ENCODE measurements at regions not wholly inside any gene's neighbourhood (a gene's known extent, or its start where the extent isn't known, plus 50 kb on each side); places are given as distances from the start of the nearest gene placed in this dataset.
"Not testable (repeated sequence)": the region's sequence is repeated elsewhere in the genome, so short reads cannot be mapped to it uniquely, and the experiment has no call there.

DNA sequence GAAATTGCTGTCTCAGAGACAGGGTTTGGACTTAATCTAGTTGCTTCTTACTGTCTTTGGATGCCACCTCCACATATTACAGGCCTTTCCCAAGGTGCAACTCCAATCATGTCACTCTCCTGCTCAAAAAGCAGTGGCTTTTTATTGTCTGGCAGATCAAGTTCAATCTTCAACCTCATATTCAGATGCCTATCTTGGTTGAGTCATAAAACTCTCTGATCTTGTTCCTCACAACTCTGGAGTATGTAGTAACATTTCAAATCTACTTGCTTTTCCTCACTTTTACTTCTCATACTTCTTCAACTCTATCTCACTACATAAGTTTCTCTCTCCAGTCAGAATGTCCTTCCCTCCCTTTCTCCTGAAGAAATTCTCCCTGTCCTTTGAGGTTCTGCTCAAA is 180.6 kb downstream of the VSIG4 start:
- H2AK5ac ChIP-seq (ENCODE audit: insufficient read length, low read length), result no peak overlapping the region
- H3K14ac ChIP-seq (ENCODE audit: insufficient read depth, low read length), result no peak overlapping the region
- Mint-ChIP-seq H3K27ac (no peak overlapping the region), H3K36me3 (ENCODE audit: insufficient read depth in 1 of 3, low read depth in 3 of 3) (peaks cover 4 to 12% (median 9%) of the 10 kb centered on the region in 3 experiments), H3K27me3 (ENCODE audit: low read depth) (no peaks in the 10 kb centered on the region; the same call in 1 of the 2 replicates), H3K9me3 (peaks cover 78 to 80% of the 10 kb centered on the region in 2 experiments), H3K4me3 (no peak overlapping the region), H3K4me1 (peaks cover 10 to 11% of the 10 kb centered on the region in 2 experiments)
- H3K79me2 ChIP-seq (ENCODE audit: insufficient read depth, low read length), result no peaks in the 10 kb centered on the region
- no peak overlapping the region for H3K23ac ChIP-seq (ENCODE audit: insufficient read length, low read depth, low read length)
- no peak overlapping the region for H3K9ac ChIP-seq (ENCODE audit: extremely low read depth, insufficient read length, low read length)
- H3K23me2 ChIP-seq (ENCODE audit: insufficient read length, low read depth, low read length, poor library complexity, severe bottlenecking), result no peaks in the 10 kb centered on the region
- H2BK15ac ChIP-seq (ENCODE audit: low read depth, low read length), result no peak overlapping the region
- H4K91ac ChIP-seq (ENCODE audit: insufficient read length, low read depth, low read length), result no peak overlapping the region
- no peaks in the 10 kb centered on the region for H3K79me1 ChIP-seq (ENCODE audit: insufficient read depth, low read depth, low read length, poor library complexity, severe bottlenecking)
- no peak for DNase-seq
- no peaks in the 10 kb centered on the region for H3K27me3 ChIP-seq (ENCODE audit: insufficient read depth, low read length)
- no peak overlapping the region for H2BK20ac ChIP-seq (ENCODE audit: low read depth, low read length, poor library complexity, severe bottlenecking)
- no peak overlapping the region for H2BK5ac ChIP-seq (ENCODE audit: insufficient read length, low read length)
- H4K8ac ChIP-seq (replicated peaks; ENCODE audit: insufficient read length, low read depth, low read length), result no peak overlapping the region
- H3K4ac ChIP-seq (ENCODE audit: low read depth, low read length), result no peak overlapping the region
- H3K4me2 ChIP-seq (ENCODE audit: insufficient read depth, insufficient read length, low read length), result no peak overlapping the region
- H2AFZ ChIP-seq (ENCODE audit: low read length), result no peak overlapping the region
- no peak overlapping the region for H2BK120ac ChIP-seq (ENCODE audit: low read depth, low read length, poor library complexity, severe bottlenecking)
- H3T11ph ChIP-seq (ENCODE audit: low read length), result no peak overlapping the region
- H3K56ac ChIP-seq (ENCODE audit: insufficient read length, low read depth, low read length), result no peak overlapping the region
- no peak overlapping the region for H2BK12ac ChIP-seq (ENCODE audit: insufficient read length, low read depth, low read length)
- no peak overlapping the region for H4K5ac ChIP-seq (ENCODE audit: insufficient read length, low read depth, low read length)
- no peak overlapping the region for H3K18ac ChIP-seq (ENCODE audit: insufficient read length, low read depth, low read length)
- no peak overlapping the region for H3K27ac ChIP-seq (ENCODE audit: insufficient read length, low read depth, low read length)
- H4K20me1 ChIP-seq (ENCODE audit: control insufficient read depth, insufficient read depth, insufficient read length), result no peaks in the 10 kb centered on the region
- TF ChIP-seq, protein P1, sequence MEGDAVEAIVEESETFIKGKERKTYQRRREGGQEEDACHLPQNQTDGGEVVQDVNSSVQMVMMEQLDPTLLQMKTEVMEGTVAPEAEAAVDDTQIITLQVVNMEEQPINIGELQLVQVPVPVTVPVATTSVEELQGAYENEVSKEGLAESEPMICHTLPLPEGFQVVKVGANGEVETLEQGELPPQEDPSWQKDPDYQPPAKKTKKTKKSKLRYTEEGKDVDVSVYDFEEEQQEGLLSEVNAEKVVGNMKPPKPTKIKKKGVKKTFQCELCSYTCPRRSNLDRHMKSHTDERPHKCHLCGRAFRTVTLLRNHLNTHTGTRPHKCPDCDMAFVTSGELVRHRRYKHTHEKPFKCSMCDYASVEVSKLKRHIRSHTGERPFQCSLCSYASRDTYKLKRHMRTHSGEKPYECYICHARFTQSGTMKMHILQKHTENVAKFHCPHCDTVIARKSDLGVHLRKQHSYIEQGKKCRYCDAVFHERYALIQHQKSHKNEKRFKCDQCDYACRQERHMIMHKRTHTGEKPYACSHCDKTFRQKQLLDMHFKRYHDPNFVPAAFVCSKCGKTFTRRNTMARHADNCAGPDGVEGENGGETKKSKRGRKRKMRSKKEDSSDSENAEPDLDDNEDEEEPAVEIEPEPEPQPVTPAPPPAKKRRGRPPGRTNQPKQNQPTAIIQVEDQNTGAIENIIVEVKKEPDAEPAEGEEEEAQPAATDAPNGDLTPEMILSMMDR (conservative IDR thresholded peaks at IDR 0.05), result no peak
- H3K9me3 ChIP-seq (ENCODE audit: control insufficient read depth, low read depth, low read length), result peaks cover 47% of the 10 kb centered on the region
- peaks cover 2% of the 10 kb centered on the region; the same call in 1 of the 2 replicates for H3K4me1 ChIP-seq (ENCODE audit: insufficient read depth, low read length)

DNA sequence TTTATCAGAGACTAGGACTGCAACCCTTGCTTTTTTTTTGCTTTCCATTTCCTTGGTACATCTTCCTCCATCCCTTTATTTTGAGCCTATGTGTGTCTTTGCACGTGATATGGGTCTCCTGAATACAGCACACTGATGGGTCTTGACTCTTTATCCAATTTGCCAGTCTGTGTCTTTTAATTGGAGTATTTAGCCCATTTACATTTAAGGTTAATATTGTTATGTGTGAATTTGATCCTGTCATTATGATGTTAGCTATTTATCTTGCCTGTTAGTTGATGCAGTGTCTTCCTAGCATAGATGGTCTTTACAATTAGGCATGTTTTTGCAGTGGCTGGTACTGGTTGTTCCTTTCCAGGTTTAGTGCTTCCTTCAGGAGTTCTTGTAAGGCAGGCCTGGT is 185.4 kb downstream of the VSIG4 start:
- H3K56ac ChIP-seq (ENCODE audit: insufficient read length, low read depth, low read length); H4K5ac ChIP-seq (ENCODE audit: insufficient read length, low read depth, low read length); H3K27me3 ChIP-seq (ENCODE audit: insufficient read depth, low read length); H2AFZ ChIP-seq (ENCODE audit: low read length); H2BK12ac ChIP-seq (ENCODE audit: insufficient read length, low read depth, low read length); DNase-seq; H3K4me1 ChIP-seq (ENCODE audit: insufficient read depth, low read length); H3T11ph ChIP-seq (ENCODE audit: low read length); H3K4me1 Mint-ChIP-seq; H3K27ac Mint-ChIP-seq; H3K79me2 ChIP-seq (ENCODE audit: insufficient read depth, low read length); H3K4ac ChIP-seq (ENCODE audit: low read depth, low read length); H3K4me2 ChIP-seq (ENCODE audit: insufficient read depth, insufficient read length, low read length); H3K27ac ChIP-seq (ENCODE audit: insufficient read length, low read depth, low read length); H3K23me2 ChIP-seq (ENCODE audit: insufficient read length, low read depth, low read length, poor library complexity, severe bottlenecking); H3K27me3 Mint-ChIP-seq (ENCODE audit: low read depth); H3K18ac ChIP-seq (ENCODE audit: insufficient read length, low read depth, low read length); H3K79me1 ChIP-seq (ENCODE audit: insufficient read depth, low read depth, low read length, poor library complexity, severe bottlenecking); H4K91ac ChIP-seq (ENCODE audit: insufficient read length, low read depth, low read length); H2BK15ac ChIP-seq (ENCODE audit: low read depth, low read length); H3K4me3 Mint-ChIP-seq; H2BK120ac ChIP-seq (ENCODE audit: low read depth, low read length, poor library complexity, severe bottlenecking); H2BK20ac ChIP-seq (ENCODE audit: low read depth, low read length, poor library complexity, severe bottlenecking); H4K20me1 ChIP-seq (ENCODE audit: control insufficient read depth, insufficient read depth, insufficient read length); H4K8ac ChIP-seq (replicated peaks; ENCODE audit: insufficient read length, low read depth, low read length); H3K23ac ChIP-seq (ENCODE audit: insufficient read length, low read depth, low read length); H2BK5ac ChIP-seq (ENCODE audit: insufficient read length, low read length); H3K14ac ChIP-seq (ENCODE audit: insufficient read depth, low read length); H2AK5ac ChIP-seq (ENCODE audit: insufficient read length, low read length); H3K9ac ChIP-seq (ENCODE audit: extremely low read depth, insufficient read length, low read length): not testable (repeated sequence)
- WGBS (ENCODE audit: extremely low coverage, insufficient read length, low lambda C conversion rate), result no CpG with 5 or more reads among the region's 1 CpG
- peaks cover 38% of the 10 kb centered on the region for H3K9me3 ChIP-seq (ENCODE audit: control insufficient read depth, low read depth, low read length)
- H3K9me3 Mint-ChIP-seq, result peaks cover 76 to 79% of the 10 kb centered on the region in 2 experiments
- H3K36me3 Mint-ChIP-seq (ENCODE audit: insufficient read depth in 1 of 3, low read depth in 3 of 3), result peaks cover 11 to 16% (median 12%) of the 10 kb centered on the region in 3 experiments
